Prostate gland (tissue), 2 donors: ENCODE measurements at regions not wholly inside any gene's neighbourhood (a gene's known extent, or its start where the extent isn't known, plus 50 kb on each side); places are given as distances from the start of the nearest gene placed in this dataset.

Source experiments
- CTCF ChIP-seq, 4 experiments: fragments of 200-600 bp in 2 of 4; fragments of 450-650 bp in 2 of 4; sonication (generic) in 2 of 4; IDR thresholded peaks; 1 replicate in 3 of 4; 2 replicates in 1 of 4; pipeline ENCODE4 v1.5.1; 2016 to 2019; ENCODE audit warnings: antibody characterized with exemption in 4 of 4, mild to moderate bottlenecking in 2 of 4, moderate library complexity in 2 of 4
- POLR2A ChIP-seq: fragments of 450-650 bp; IDR thresholded peaks from one replicate; pipeline ENCODE4 v1.6.1; 2016; ENCODE audit warnings: antibody characterized with exemption, mild to moderate bottlenecking

GRCh38 chr15:60102748-60103147 is 98.6 kb downstream of the FOXB1 start:
- TF ChIP-seq POLR2A (no peak), CTCF (IDR thresholded peaks at IDR 0.05) (no peak)
